ENCODE measurements at regions not wholly inside any gene's neighbourhood (a gene's known extent, or its start where the extent isn't known, plus 50 kb on each side); places are given as distances from the start of the nearest gene placed in this dataset.
"Not testable (repeated sequence)": the region's sequence is repeated elsewhere in the genome, so short reads cannot be mapped to it uniquely, and the experiment has no call there.

DNA sequence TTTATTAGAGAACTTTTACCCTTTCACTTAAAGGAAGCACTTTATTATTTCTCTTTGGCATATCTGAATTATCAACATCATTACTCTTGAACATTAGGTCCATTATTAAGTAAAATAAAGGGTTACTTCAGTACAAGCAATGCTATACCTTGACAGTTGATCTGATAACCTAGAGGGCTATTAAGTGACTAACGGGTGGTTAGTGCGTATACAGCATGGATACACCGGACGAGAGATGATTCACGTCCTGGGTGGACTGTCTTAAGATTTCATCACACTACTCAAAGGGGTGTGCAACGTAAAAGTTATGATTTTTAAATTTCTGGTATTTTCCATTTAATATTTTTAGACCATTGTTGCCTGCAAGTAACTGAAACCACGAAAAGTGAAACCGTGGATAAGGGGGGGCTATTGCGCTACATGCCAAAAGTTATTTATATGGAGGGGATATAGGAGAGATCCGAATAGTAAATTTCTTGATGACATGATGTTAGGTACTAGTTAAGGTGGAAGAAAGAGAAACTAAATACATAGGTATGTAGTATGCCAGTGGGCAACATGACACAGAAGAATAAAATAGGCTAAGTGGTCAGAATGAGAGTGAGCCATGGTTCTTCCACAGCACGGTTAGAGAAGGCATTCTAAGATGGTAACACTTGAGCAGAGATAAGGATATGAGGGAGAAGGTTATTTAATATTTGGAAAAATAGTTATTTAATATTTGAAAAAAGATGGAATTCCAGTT, 230.8 kb upstream of the ANKRD50 start:
- DNase-seq (ENCODE audit: low spot score), result no peak

DNA sequence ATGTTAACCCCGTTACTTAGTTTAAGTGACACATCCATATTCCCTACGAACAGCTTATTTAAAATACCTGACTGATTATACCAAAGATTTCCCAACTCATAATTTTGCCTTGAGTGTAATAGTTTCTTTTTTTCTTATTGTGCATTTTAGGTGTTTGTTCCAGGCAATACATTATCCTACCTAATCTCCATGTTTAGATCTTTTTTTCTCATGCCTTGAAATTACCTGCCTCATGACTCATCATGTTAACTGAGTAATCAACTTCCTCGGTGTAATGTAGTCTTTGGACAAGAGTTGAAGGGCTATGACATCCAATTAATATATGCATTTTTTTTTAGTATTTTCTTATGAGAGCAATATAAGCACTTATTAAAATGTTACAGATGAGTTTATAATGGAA, 228.7 kb upstream of the ANKRD50 start:
- no peak for DNase-seq (ENCODE audit: low spot score)

DNA sequence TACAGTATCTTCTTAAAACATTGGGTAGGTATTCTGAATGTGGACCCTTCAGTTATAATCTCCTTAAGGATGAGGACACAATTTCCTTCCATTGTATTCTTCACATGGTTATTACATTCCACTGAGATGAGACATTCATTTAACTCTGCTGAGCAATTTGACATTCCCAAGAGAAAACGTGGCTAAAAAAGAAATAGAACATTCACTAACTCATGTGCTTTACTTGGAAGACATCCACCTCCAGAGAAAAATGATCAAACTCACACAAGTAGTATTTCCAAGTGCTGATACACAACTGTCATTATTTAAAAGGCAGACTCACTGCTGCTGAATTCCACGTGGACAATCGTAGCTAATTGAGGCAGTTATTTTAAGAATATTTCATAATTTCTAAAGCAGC, 227.9 kb upstream of the ANKRD50 start:
- peak; percentile 28 for DNase-seq (ENCODE audit: low spot score)

GRCh38 chr4:124939908-124940307, 227.4 kb upstream of the ANKRD50 start:
- DNase-seq (ENCODE audit: low spot score), result no peak

DNA sequence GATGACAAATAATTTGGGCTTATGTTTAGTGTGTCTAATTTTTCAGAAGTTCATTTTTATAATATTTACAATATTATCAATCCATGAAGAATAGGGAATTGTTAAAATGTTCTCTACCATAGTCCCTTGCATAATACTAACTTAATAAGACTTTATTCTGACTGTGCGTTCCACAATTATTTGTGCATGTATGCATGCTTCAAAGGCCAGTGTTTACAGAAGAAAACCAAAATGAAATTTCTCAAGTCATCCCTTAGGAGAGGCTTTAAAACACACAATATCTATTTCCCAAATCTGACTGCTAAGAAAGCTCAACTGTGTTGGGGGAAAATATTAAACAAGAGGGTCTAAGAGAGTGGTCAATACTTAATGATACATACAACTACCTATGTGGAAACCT, 226.3 kb upstream of the ANKRD50 start:
- DNase-seq (ENCODE audit: low spot score), result no peak

DNA sequence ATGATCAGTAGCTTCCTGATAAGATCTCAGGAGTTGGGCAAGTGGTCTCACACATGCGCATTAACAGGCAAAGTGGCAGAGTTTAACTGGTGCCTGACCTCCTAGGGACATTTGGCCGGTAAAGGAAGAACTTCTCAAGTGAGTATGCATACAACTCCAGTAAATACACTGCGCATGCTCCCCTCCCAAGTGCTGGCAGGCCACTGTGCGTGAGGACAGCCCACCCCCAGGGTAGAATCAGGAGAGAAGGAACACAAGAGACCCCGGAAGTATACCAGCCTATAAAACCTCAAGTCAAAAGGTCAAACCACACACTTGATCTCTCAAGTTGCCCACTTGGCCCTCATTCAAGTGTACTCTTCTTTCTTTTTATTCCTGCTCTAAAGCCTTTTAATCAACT, 225.5 kb upstream of the ANKRD50 start:
- no peak for DNase-seq (ENCODE audit: low spot score)

- DNase-seq (ENCODE audit: low spot score), result no peak
Measured at GRCh38 chr4:124936427-124936826, 223.9 kb upstream of the ANKRD50 start.

DNA sequence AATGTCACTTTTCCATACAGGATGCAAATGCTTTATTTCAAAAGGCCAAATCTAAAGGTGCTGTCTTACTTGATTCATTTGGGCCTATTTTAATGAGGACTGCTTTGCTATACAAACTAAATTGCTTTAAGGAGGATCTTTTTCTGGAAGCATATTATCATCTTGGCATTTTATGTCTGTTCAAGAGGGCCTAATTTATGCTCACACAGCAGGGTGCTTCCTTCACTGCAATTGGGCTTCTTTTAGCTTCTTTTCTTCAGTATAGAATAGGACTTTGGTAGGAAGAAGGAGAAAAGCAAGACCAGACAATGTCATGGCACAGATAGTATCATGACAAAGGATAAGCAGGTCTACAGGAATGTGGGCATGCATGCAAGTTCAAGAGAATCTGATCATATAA, 222.4 kb upstream of the ANKRD50 start:
- no peak for DNase-seq (ENCODE audit: low spot score)

- DNase-seq (ENCODE audit: low spot score), result no peak
Measured at GRCh38 chr4:124933521-124933920, 221.0 kb upstream of the ANKRD50 start.

GRCh38 chr4:124932447-124932846, 219.9 kb upstream of the ANKRD50 start:
- no peak for DNase-seq (ENCODE audit: low spot score)

DNA sequence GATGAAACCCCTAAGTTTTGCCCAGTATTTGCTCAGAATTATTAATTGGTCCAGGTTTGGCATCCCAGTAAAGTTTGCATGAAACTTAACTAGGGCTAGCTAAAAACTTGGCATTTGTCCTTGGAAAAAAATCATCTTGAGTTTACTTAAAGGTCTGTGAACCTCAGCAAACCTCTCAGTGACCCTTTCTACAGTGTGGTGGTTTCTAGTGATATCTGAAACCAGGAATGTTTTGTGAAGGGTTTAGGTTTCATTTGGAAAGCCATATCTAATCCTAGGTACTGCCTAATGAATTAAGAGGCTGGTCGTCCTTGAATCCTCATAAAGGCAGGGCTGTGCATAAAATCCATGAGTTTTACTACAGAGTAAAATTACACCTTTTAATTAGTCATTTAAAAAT, 218.5 kb upstream of the ANKRD50 start:
- no peak for DNase-seq (ENCODE audit: low spot score)

DNA sequence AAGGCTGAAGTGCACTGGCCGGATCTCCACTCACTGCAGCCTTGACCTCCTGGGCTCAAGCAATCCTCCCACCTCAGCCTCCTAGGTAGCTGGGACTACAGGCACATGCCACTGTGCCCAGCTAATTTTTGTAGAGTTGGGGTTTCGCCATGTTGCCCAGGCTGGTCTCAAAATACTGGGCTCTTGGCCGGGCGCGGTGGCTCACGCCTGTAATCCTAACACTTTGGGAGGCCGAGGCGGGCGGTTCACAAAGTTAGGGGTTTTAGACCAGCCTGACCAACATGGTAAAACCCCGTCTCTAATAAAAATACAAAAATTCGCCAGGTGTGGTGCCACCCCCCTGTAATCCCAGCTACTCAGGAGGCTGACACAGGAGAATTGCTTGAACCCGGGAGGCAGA, 210.2 kb upstream of the ANKRD50 start:
- DNase-seq (ENCODE audit: low spot score), result not testable (repeated sequence)

DNA sequence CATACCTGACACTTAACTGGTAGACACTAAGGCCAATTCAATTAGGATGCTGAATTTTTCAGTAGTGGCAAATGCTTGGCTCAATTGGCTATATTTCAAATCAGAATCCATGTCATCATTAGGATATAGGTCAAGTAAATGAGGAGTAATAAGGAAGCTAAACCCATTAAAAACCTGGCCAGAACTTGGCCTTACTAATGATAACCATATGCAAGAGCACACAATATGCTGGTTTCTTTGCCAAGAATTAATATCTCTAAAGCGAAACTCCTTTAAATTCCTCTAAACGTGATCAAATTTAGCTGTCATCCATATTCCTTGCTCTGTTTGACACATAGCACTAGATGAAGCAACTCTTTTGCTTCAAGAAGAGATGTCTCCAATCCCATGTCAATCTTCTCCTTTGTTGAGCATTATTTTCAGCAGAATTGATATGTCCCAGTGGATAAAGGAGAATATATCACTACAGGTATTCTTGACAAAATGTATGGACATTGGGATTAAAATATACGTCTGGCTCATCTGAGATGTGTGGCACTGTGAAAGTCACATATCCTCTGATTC, 206.1 kb upstream of the ANKRD50 start:
- DNase-seq (ENCODE audit: low spot score), result no peak

GRCh38 chr4:124915073-124915472, 202.5 kb upstream of the ANKRD50 start:
- no peak for DNase-seq (ENCODE audit: low spot score)

DNA sequence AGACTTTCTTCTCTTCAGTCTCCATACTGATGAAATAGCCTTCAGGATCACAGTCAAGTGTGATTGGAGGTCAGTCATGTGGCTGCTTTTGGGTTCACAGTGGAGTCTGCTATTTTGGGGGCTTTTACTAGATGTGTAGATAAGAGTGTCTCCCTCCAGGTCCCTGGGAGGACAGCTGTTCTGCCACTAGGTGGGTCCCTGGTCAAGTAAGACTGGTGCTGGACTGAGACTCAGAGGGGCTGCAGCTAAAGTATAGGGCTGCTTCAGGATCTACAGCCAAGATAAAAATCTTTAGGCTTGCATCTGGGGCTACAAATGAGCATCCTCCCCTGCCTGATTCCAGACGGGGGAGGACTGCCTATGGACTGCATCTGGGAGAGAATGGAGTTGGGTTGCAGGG, 200.7 kb upstream of the ANKRD50 start:
- no peak for DNase-seq (ENCODE audit: low spot score)

DNA sequence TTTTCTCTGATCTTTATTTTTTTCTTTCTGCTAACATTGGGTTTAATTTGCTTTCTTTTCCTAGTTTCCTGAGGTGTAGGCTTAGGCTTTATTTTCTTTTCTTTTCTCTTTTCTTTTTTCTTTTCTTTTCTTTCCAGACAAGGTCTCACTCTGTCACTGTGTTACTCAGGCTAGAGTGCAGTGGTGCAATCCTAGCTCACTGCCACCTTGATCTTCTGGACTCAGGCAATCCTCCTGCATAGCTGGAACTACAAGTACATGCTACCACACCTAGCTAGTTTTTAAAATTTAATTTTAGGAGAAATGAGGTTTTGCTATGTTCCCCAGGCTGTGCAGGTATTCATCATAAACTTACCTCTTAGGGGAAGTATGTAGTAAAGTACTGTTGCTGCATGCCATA, 197.8 kb upstream of the ANKRD50 start:
- DNase-seq (ENCODE audit: low spot score), result no peak

DNA sequence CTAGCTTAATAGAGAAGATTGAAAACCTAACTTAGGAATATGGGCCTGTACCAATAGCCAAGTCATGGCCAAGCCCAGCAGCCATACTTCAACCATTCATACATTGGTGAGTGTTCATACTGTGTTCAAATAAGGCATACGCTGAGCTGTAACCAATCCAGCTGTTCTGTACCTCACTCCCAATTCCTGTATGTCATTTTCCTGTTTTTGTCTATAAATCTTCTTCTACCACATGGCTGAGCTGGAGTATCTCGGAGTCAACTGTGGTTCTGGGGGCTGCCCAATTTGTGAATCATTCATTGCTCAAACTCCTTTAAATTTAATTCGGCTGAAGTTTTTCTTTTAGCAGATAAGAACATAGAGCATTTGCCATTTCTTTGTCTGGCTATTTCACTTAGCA, 195.3 kb upstream of the ANKRD50 start:
- DNase-seq (ENCODE audit: low spot score), result no peak

DNA sequence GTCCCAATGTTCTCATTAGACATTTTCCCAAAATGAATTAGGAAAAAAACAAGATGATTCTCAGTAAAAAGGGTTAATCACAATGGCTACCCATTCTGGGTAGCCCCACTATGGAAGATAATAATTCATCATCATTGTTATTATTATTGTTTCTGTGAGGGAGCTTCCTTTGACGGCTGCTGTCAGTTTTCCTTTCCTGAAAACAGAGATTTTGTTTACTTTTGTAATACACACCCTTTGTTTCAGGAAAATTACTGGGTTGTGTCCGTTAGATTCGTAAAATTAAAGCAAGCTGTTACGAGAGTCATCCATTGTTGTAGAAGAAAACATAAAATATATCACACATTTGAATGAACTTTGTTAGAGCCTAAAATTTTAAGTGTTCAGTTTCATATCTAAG, 192.9 kb upstream of the ANKRD50 start:
- DNase-seq (ENCODE audit: low spot score), result no peak

GRCh38 chr4:124904723-124905388, 192.3 kb upstream of the ANKRD50 start:
- DNase-seq (ENCODE audit: low spot score), result no peak

DNA sequence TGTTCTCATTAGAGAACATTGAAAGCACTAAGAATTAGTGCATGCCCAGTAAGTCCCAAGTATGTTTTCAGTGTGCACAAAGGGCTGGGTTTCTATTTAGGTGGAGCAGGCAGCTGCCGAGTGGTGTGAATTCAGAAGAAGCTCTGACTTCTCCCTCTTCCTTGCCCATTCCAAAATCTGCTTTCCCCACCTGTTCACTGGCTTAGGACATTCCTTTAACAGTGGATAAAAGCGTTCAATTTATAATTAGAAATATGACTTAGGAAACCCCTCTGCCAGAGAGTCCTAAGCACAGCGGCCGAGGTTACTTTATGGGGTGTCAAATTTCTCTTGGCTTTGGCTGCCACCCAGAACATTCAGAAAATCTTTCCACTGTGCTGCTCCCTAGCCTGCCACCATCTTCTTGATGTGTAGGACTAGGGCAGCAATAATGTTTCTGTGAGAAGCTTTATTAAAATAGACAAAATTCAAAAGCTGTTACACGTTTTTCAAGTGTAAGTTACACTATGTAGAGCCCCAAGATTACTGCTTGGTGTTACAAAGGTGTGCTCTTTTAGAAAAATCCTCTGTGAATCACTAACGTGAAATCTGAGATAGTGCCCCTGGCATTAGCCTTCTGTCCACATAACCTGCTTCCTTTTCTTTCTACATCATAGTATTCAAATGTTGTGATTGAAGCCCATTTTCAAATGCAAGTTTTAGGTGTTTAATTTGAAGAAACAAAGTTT, 191.6 kb upstream of the ANKRD50 start:
- peak; percentile 0 for DNase-seq (ENCODE audit: low spot score)

DNA sequence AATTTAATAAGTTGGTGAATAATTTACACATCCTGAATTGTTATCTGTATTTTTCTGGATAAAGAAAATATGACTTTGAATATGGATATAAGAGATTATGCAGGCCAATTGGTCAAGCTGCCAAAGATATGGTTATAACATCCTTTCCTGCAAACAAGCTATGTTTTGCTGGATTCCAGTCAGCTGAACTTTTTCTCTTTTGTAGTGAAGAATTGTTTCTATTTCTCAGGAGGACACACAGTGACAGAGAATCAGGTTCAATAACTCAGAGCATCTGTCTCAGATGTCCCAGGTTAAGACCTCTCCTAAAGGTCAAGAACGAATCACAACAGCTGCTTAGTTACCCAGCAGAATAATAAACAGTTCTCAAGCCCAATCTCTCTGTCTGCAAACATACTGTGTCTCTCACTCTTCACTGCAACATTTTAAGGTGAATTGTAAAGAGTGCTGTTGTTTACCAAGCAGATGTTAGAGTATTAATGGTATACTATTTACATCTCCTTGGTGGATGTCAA, 189.5 kb upstream of the ANKRD50 start:
- DNase-seq (ENCODE audit: low spot score), result no peak

DNA sequence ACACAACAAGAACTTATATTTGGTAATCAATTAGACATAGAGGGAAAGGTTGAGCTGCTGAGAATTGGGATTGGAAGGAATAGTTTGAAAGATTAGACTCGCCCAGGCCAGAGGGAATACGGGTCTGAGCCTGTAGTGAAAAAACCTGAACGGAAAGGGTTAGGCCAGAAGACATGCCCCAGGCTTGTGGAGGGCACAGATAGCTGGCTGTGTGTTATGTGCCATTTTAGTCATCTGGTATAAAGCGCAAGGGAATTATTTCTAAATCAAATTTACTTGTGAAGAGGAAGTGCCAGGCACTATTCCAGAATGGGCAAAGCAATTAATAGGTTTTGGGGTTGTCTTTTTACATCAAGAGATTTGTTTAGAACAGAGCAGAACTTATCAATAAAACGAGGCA, 187.5 kb upstream of the ANKRD50 start:
- DNase-seq (ENCODE audit: low spot score), result no peak

DNA sequence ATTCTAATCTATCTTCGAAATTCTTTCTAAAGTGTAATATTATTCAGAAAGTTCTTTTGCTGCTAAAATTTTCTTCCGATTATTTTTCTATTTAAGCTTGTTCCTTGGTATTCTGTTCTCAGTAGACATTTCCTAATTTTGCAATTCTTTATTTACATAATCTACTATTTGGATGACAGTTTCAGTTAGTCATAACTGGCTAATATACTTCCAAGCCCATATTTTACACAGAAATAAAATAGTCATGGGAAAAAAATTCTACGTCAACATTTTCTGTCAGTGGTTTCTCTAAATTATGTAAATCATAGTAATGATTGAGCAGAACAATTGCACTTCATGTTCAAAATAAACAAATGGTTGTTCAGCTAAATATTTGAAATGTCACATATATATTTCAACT, 178.0 kb upstream of the ANKRD50 start:
- no peak for DNase-seq (ENCODE audit: low spot score)

All from hepatic stellate cell (primary cell).